NCI-H345 (cell line): ENCODE measurements at regions not wholly inside any gene's neighbourhood (a gene's known extent, or its start where the extent isn't known, plus 50 kb on each side); places are given as distances from the start of the nearest gene placed in this dataset.

Source experiments
- DNase-seq: peaks from one replicate; lab custom pipeline; 2025; lab: John Stamatoyannopoulos, UW

- DNase-seq, result no peak
Measured at GRCh38 chr2:105570326-105570725, 171.5 kb upstream of the FHL2 start.

GRCh38 chr2:105569606-105570005 is 170.8 kb upstream of the FHL2 start:
- no peak for DNase-seq

- DNase-seq, result no peak
Measured at GRCh38 chr2:105567996-105568494, 169.2 kb upstream of the FHL2 start.

- DNase-seq, result no peak
Measured at GRCh38 chr2:105563000-105563719, 164.3 kb upstream of the FHL2 start.

- DNase-seq, result no peak
Measured at GRCh38 chr2:105561401-105561800, 162.6 kb upstream of the FHL2 start.

- no peak for DNase-seq
Measured at GRCh38 chr2:105560157-105560556, 161.3 kb upstream of the FHL2 start.

- no peak for DNase-seq
Measured at GRCh38 chr2:105557021-105557920, 158.4 kb upstream of the FHL2 start.

- no peak for DNase-seq
Measured at GRCh38 chr2:105556366-105556765, 157.5 kb upstream of the FHL2 start.

- DNase-seq, result no peak
Measured at GRCh38 chr2:105554235-105554634, 155.4 kb upstream of the FHL2 start.

GRCh38 chr2:105553538-105554196 is 154.8 kb upstream of the FHL2 start:
- no peak for DNase-seq

- DNase-seq, result no peak
Measured at GRCh38 chr2:105546628-105546974, 147.8 kb upstream of the FHL2 start.

- DNase-seq, result peak; percentile 45
Measured at GRCh38 chr2:105545730-105546627, 147.1 kb upstream of the FHL2 start.

- no peak for DNase-seq
Measured at GRCh38 chr2:105544591-105545377, 145.9 kb upstream of the FHL2 start.

GRCh38 chr2:105541189-105542050 is 142.6 kb upstream of the FHL2 start:
- no peak for DNase-seq

- no peak for DNase-seq
Measured at GRCh38 chr2:105540642-105541041, 141.8 kb upstream of the FHL2 start.

GRCh38 chr2:105539331-105539730 is 140.5 kb upstream of the FHL2 start:
- DNase-seq, result no peak

GRCh38 chr2:105538840-105539239 is 140.0 kb upstream of the FHL2 start:
- no peak for DNase-seq

GRCh38 chr2:105537920-105538319 is 139.1 kb upstream of the FHL2 start:
- DNase-seq, result no peak

GRCh38 chr2:105537466-105537865 is 138.6 kb upstream of the FHL2 start:
- no peak for DNase-seq

GRCh38 chr2:105536175-105536574 is 137.3 kb upstream of the FHL2 start:
- DNase-seq, result no peak
